PC-3 (cell line): ENCODE measurements at regions not wholly inside any gene's neighbourhood (a gene's known extent, or its start where the extent isn't known, plus 50 kb on each side); places are given as distances from the start of the nearest gene placed in this dataset.

Experiments used
- CTCF ChIP-seq: fragments of 300-600 bp; sonication (generic); conservative IDR thresholded peaks from 2 replicates; pipeline ENCODE4 v1.5.1; 2017; ENCODE audit warnings: antibody characterized with exemption, low read depth, mild to moderate bottlenecking, low read length
- EZH2phosphoT487 ChIP-seq: fragments of 300-600 bp; sonication (generic); IDR thresholded peaks from 2 replicates; pipeline ENCODE4 v1.6.1; 2018; ENCODE audit warnings: mild to moderate bottlenecking, antibody characterized with exemption, low read length, borderline replicate concordance

GRCh38 chr5:156093024-156093423 is 233.9 kb upstream of the SGCD start:
- TF ChIP-seq CTCF (no peak), EZH2phosphoT487 (no peak)
